ENCODE measurements at regions not wholly inside any gene's neighbourhood (a gene's known extent, or its start where the extent isn't known, plus 50 kb on each side); places are given as distances from the start of the nearest gene placed in this dataset.

DNA sequence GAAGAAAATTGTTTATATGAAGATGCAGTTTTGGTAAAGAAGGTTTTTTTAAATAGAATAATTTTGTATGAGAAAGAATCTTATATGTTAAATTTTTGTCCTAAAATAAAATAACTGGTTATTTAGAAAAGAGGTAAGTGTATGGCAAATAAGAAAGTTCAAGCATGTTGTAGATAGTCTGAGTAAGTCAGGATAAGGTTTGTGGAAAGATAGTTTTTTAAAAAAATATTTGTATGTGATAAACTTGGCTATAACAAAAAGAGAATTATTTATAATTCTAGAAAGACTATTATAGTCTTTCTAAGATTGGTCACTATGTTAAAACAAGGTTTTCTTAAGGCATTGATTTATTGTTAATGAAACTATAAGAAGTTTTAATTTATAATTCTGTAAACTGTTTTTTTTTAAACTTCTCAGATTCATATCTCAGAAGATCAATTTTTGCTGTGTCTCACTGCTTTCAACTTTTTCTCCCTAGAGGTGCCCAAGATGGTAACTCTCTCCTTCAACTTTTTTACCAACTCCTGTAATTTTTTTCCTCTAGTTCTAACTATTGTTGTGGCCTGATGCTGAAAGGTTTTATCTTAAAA is 698.6 kb downstream of the CCSER2 start:
- no peaks in the 10 kb centered on the region for H3K9me3 ChIP-seq (ENCODE audit: insufficient read depth, low read depth, low read length)
- TF ChIP-seq, protein P1, sequence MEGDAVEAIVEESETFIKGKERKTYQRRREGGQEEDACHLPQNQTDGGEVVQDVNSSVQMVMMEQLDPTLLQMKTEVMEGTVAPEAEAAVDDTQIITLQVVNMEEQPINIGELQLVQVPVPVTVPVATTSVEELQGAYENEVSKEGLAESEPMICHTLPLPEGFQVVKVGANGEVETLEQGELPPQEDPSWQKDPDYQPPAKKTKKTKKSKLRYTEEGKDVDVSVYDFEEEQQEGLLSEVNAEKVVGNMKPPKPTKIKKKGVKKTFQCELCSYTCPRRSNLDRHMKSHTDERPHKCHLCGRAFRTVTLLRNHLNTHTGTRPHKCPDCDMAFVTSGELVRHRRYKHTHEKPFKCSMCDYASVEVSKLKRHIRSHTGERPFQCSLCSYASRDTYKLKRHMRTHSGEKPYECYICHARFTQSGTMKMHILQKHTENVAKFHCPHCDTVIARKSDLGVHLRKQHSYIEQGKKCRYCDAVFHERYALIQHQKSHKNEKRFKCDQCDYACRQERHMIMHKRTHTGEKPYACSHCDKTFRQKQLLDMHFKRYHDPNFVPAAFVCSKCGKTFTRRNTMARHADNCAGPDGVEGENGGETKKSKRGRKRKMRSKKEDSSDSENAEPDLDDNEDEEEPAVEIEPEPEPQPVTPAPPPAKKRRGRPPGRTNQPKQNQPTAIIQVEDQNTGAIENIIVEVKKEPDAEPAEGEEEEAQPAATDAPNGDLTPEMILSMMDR (IDR thresholded peaks at IDR 0.05; ENCODE audit: insufficient read depth, low read depth, low read length) = no peak
- TF ChIP-seq EZH2 (IDR thresholded peaks at IDR 0.05; ENCODE audit: insufficient read depth, low read length) = no peak
- no peaks in the 10 kb centered on the region for H3K79me2 ChIP-seq (ENCODE audit: insufficient read depth, low read length)
- DNase-seq (ENCODE audit: low read depth) (no peak), FAIRE-seq (no peak)
- H3K4me1 Mint-ChIP-seq (ENCODE audit: low read depth, unreplicated experiment) = no peaks in the 10 kb centered on the region
- H3K27me3 ChIP-seq (ENCODE audit: insufficient read depth, low read length) = no peaks in the 10 kb centered on the region
- no peaks in the 10 kb centered on the region for H3K4me1 ChIP-seq (ENCODE audit: insufficient read depth, low read length)
- H3K36me3 Mint-ChIP-seq (ENCODE audit: low read depth, unreplicated experiment) = no peaks in the 10 kb centered on the region
- no peak overlapping the region for H3K4me3 ChIP-seq (ENCODE audit: insufficient read depth, low read depth, low read length)
- H3K27me3 Mint-ChIP-seq (ENCODE audit: low read depth, unreplicated experiment) = no peaks in the 10 kb centered on the region
- no peak overlapping the region for H3K4me2 ChIP-seq (ENCODE audit: low read length)
- no peak overlapping the region for H3K4me3 Mint-ChIP-seq (ENCODE audit: unreplicated experiment)
- no peaks in the 10 kb centered on the region for H4K20me1 ChIP-seq (ENCODE audit: insufficient read depth, low read length)
- no peak overlapping the region for H3K9ac ChIP-seq (ENCODE audit: low read length)
- no peak overlapping the region for H3K27ac ChIP-seq (ENCODE audit: low read depth, low read length)
- H2AFZ ChIP-seq (ENCODE audit: low read depth, low read length) = no peak overlapping the region
- no peaks in the 10 kb centered on the region for H3K36me3 ChIP-seq (ENCODE audit: insufficient read depth, low read length)
- H3K27ac Mint-ChIP-seq (ENCODE audit: unreplicated experiment) = no peak overlapping the region
- H3K9me3 Mint-ChIP-seq (ENCODE audit: unreplicated experiment) = peaks cover 5% of the 10 kb centered on the region

DNA sequence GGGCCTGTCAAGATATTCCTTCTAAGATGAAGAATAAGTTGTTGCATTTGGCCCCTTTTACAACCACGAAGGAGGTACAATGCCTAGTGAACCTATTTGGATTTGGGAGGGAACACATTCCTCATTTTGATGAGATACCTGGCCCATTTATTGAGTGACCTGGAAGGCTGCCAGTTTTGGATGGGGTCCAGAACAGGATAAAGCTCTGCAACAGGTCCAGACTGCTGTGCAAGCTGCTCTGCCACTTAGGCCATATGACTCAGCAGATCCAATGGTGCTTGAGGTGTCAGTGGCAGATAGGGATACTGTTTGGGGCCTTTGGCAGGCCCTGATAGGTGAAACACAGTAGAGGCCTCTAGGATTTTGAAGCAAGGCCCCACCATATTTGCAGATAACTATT is 704.6 kb downstream of the CCSER2 start:
- Mint-ChIP-seq H3K27me3 (ENCODE audit: low read depth, unreplicated experiment) (no peaks in the 10 kb centered on the region), H3K4me3 (ENCODE audit: unreplicated experiment) (no peak overlapping the region), H3K4me1 (ENCODE audit: low read depth, unreplicated experiment) (no peaks in the 10 kb centered on the region), H3K36me3 (ENCODE audit: low read depth, unreplicated experiment) (no peaks in the 10 kb centered on the region), H3K9me3 (ENCODE audit: unreplicated experiment) (peaks cover 7% of the 10 kb centered on the region), H3K27ac (ENCODE audit: unreplicated experiment) (no peak overlapping the region)
- Histone ChIP-seq H3K27me3 (ENCODE audit: insufficient read depth, low read length) (no peaks in the 10 kb centered on the region), H3K27ac (ENCODE audit: low read depth, low read length) (no peak overlapping the region), H4K20me1 (ENCODE audit: insufficient read depth, low read length) (no peaks in the 10 kb centered on the region), H2AFZ (ENCODE audit: low read depth, low read length) (no peak overlapping the region), H3K4me1 (ENCODE audit: insufficient read depth, low read length) (no peaks in the 10 kb centered on the region), H3K36me3 (ENCODE audit: insufficient read depth, low read length) (no peaks in the 10 kb centered on the region), H3K4me2 (ENCODE audit: low read length) (no peak overlapping the region), H3K9me3 (ENCODE audit: insufficient read depth, low read depth, low read length) (peaks cover 5% of the 10 kb centered on the region), H3K4me3 (ENCODE audit: insufficient read depth, low read depth, low read length) (no peak overlapping the region), H3K79me2 (ENCODE audit: insufficient read depth, low read length) (no peaks in the 10 kb centered on the region), H3K9ac (ENCODE audit: low read length) (no peak overlapping the region)
- no peak for TF ChIP-seq EZH2 (IDR thresholded peaks at IDR 0.05; ENCODE audit: insufficient read depth, low read length)
- TF ChIP-seq, protein P1 (IDR thresholded peaks at IDR 0.05; ENCODE audit: insufficient read depth, low read depth, low read length) = no peak
- no peak for DNase-seq (ENCODE audit: low read depth)
- FAIRE-seq = no peak

DNA sequence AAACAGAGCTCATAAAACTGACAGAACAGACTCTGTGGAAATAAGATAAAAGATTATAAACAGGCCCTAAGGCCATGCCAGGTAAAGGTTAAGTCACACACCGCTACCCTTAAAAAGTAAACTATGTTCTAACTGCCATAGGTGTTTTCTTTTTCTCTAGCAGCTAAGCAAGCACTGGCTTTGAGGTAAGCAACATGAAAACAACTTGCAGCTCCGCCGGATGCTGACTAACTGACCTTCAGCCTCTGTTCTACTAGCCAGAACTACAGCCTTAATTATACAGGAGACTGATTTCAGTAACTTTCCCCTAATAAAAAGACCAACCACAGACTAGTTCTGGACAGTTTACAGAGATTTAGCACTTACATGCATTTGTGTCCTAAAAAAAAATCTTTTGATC is 708.3 kb downstream of the CCSER2 start:
- H3K27me3 ChIP-seq (ENCODE audit: insufficient read depth, low read length) = no peaks in the 10 kb centered on the region
- H3K4me3 ChIP-seq (ENCODE audit: insufficient read depth, low read depth, low read length) = no peak overlapping the region
- Mint-ChIP-seq H3K4me1 (ENCODE audit: low read depth, unreplicated experiment) (no peaks in the 10 kb centered on the region), H3K4me3 (ENCODE audit: unreplicated experiment) (no peak overlapping the region), H3K9me3 (ENCODE audit: unreplicated experiment) (peaks cover 6% of the 10 kb centered on the region), H3K36me3 (ENCODE audit: low read depth, unreplicated experiment) (no peaks in the 10 kb centered on the region), H3K27ac (ENCODE audit: unreplicated experiment) (no peak overlapping the region), H3K27me3 (ENCODE audit: low read depth, unreplicated experiment) (no peaks in the 10 kb centered on the region)
- no peak overlapping the region for H3K9ac ChIP-seq (ENCODE audit: low read length)
- no peaks in the 10 kb centered on the region for H3K36me3 ChIP-seq (ENCODE audit: insufficient read depth, low read length)
- DNase-seq (ENCODE audit: low read depth) (no peak), FAIRE-seq (no peak)
- H3K27ac ChIP-seq (ENCODE audit: low read depth, low read length) = no peak overlapping the region
- no peak overlapping the region for H3K4me2 ChIP-seq (ENCODE audit: low read length)
- no peak for TF ChIP-seq EZH2 (IDR thresholded peaks at IDR 0.05; ENCODE audit: insufficient read depth, low read length)
- TF ChIP-seq, protein P1 (IDR thresholded peaks at IDR 0.05; ENCODE audit: insufficient read depth, low read depth, low read length) = no peak
- H3K9me3 ChIP-seq (ENCODE audit: insufficient read depth, low read depth, low read length) = peaks cover 5% of the 10 kb centered on the region
- H3K79me2 ChIP-seq (ENCODE audit: insufficient read depth, low read length) = no peaks in the 10 kb centered on the region
- no peaks in the 10 kb centered on the region for H3K4me1 ChIP-seq (ENCODE audit: insufficient read depth, low read length)
- H4K20me1 ChIP-seq (ENCODE audit: insufficient read depth, low read length) = no peaks in the 10 kb centered on the region
- no peak overlapping the region for H2AFZ ChIP-seq (ENCODE audit: low read depth, low read length)
